Endothelial cell of umbilical vein (primary cell): ENCODE measurements at regions not wholly inside any gene's neighbourhood (a gene's known extent, or its start where the extent isn't known, plus 50 kb on each side); places are given as distances from the start of the nearest gene placed in this dataset.

Source experiments
- EZH2 ChIP-seq: IDR thresholded peaks from 2 replicates; pipeline ENCODE4 v1.6.1; 2012; ENCODE audit warnings: borderline replicate concordance, low read depth, mild to moderate bottlenecking, moderate library complexity, low read length, inconsistent platforms; ENCODE audit not compliant: severe bottlenecking
- POLR2A ChIP-seq: IDR thresholded peaks from 2 replicates; pipeline ENCODE4 v1.6.1; 2012; ENCODE audit warnings: low read depth, mild to moderate bottlenecking, control low read depth, low read length
- POLR2AphosphoS5 ChIP-seq: IDR thresholded peaks from 2 replicates; pipeline ENCODE4 v1.6.1; 2012; ENCODE audit warnings: low read depth, mild to moderate bottlenecking, control low read depth, low read length, moderate library complexity; ENCODE audit not compliant: insufficient read depth
- TF ChIP-seq, protein P1 (sequence below), 2 donors: IDR thresholded peaks; 1 replicate in 1 of 2; 2 replicates in 1 of 2; pipeline ENCODE4 v1.5.1; 2011; ENCODE audit warnings: low read length in 2 of 2, mild to moderate bottlenecking in 2 of 2, moderate library complexity in 2 of 2, control low read depth in 1 of 2, inconsistent platforms in 1 of 2, low read depth in 1 of 2; ENCODE audit not compliant: insufficient read depth in 1 of 2; ENCODE audit errors: extremely low read depth in 1 of 2

DNA sequence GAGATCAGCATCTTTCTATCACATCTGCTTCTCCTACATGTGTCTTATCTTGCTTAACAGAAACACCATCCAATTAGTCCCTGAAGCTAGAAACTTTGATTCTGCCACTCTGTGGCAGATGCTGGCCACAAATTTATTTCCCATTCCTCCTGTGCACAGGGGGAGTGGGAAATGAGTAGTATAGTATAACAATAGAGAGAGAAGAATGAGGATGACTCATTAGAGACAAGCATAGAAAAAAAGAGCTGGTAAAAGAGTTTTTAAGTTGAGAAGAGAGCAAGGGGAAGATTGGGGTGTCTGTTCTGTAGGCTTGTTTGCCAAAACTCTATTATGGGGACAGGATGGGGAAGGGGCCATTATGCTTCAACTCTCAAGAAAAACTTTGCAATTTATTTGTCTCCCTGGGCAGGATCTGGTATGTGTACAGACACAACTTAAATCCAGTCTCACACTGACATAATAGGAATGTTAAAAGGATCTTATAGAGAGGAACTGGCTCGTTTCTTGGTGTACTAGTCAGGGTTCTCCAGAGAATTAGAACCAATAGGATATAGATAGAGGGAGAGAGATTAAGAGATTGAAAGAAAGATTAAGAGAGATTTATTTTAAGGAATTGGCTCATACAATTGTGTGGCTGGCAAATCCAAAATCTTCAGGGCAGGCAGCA lies 142.6 kb upstream of the CPSF6 start:
- TF ChIP-seq POLR2A (no peak), EZH2 (no peak), POLR2AphosphoS5 (no peak)
- TF ChIP-seq, protein P1, sequence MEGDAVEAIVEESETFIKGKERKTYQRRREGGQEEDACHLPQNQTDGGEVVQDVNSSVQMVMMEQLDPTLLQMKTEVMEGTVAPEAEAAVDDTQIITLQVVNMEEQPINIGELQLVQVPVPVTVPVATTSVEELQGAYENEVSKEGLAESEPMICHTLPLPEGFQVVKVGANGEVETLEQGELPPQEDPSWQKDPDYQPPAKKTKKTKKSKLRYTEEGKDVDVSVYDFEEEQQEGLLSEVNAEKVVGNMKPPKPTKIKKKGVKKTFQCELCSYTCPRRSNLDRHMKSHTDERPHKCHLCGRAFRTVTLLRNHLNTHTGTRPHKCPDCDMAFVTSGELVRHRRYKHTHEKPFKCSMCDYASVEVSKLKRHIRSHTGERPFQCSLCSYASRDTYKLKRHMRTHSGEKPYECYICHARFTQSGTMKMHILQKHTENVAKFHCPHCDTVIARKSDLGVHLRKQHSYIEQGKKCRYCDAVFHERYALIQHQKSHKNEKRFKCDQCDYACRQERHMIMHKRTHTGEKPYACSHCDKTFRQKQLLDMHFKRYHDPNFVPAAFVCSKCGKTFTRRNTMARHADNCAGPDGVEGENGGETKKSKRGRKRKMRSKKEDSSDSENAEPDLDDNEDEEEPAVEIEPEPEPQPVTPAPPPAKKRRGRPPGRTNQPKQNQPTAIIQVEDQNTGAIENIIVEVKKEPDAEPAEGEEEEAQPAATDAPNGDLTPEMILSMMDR (IDR thresholded peaks at IDR 0.05; ENCODE audit: extremely low read depth in 1 of 2, insufficient read depth in 1 of 2, low read depth in 1 of 2, low read length in 2 of 2) = no peak
